ENCODE measurements at regions not wholly inside any gene's neighbourhood (a gene's known extent, or its start where the extent isn't known, plus 50 kb on each side); places are given as distances from the start of the nearest gene placed in this dataset.

DNA sequence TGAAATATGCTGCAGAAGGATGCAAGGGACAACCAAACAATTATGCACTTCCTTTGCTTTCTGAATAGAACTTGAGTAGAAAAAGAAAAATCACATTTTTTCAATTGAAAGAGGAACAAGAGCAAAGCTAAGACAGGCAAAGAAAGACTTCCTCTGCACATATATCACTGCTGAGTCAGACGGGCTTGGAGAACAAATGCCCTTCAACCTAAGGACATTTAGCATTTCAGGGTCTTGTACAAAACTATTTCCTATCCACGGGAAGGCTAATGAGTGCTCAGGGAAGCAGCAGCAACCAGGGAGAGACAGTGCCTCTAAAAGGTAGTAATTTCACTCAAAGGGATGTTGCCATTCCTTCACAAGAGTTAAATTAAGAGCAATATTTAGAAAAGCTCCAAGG lies 570.0 kb upstream of the GCFC2 start:
- ChIA-PET POLR2A (no interaction called here), CTCF (no interaction called here)
- TF ChIP-seq, protein P1, sequence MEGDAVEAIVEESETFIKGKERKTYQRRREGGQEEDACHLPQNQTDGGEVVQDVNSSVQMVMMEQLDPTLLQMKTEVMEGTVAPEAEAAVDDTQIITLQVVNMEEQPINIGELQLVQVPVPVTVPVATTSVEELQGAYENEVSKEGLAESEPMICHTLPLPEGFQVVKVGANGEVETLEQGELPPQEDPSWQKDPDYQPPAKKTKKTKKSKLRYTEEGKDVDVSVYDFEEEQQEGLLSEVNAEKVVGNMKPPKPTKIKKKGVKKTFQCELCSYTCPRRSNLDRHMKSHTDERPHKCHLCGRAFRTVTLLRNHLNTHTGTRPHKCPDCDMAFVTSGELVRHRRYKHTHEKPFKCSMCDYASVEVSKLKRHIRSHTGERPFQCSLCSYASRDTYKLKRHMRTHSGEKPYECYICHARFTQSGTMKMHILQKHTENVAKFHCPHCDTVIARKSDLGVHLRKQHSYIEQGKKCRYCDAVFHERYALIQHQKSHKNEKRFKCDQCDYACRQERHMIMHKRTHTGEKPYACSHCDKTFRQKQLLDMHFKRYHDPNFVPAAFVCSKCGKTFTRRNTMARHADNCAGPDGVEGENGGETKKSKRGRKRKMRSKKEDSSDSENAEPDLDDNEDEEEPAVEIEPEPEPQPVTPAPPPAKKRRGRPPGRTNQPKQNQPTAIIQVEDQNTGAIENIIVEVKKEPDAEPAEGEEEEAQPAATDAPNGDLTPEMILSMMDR (IDR thresholded peaks at IDR 0.05; ENCODE audit: insufficient read depth, low read length, missing control alignments) = no peak
- no peak overlapping the region for H3K4me3 ChIP-seq (ENCODE audit: low read depth, low read length)
- no peak for DNase-seq (ENCODE audit: low read depth, low spot score)

GRCh38 chr2:76279142-76279541 lies 568.4 kb upstream of the GCFC2 start:
- no peak for DNase-seq (ENCODE audit: low read depth, low spot score)
- ChIA-PET POLR2A (no interaction called here), CTCF (no interaction called here)
- TF ChIP-seq, protein P1 (IDR thresholded peaks at IDR 0.05; ENCODE audit: insufficient read depth, low read length, missing control alignments) = no peak
- H3K4me3 ChIP-seq (ENCODE audit: low read depth, low read length) = no peak overlapping the region

GRCh38 chr2:76275788-76276187 lies 565.1 kb upstream of the GCFC2 start:
- H3K4me3 ChIP-seq (ENCODE audit: low read depth, low read length) = no peak overlapping the region
- TF ChIP-seq, protein P1 (IDR thresholded peaks at IDR 0.05; ENCODE audit: insufficient read depth, low read length, missing control alignments) = no peak
- ChIA-PET POLR2A (no interaction called here), CTCF (no interaction called here)
- DNase-seq (ENCODE audit: low read depth, low spot score) = no peak

GRCh38 chr2:76274676-76275075 lies 564.0 kb upstream of the GCFC2 start:
- ChIA-PET CTCF (no interaction called here), POLR2A (no interaction called here)
- H3K4me3 ChIP-seq (ENCODE audit: low read depth, low read length) = no peak overlapping the region
- DNase-seq (ENCODE audit: low read depth, low spot score) = no peak
- TF ChIP-seq, protein P1 (IDR thresholded peaks at IDR 0.05; ENCODE audit: insufficient read depth, low read length, missing control alignments) = no peak

- POLR2A ChIA-PET = no interaction called here
- DNase-seq (ENCODE audit: low read depth, low spot score) = no peak
- H3K4me3 ChIP-seq (ENCODE audit: low read depth, low read length) = no peak overlapping the region
- CTCF ChIA-PET = no interaction called here
- TF ChIP-seq, protein P1 (IDR thresholded peaks at IDR 0.05; ENCODE audit: insufficient read depth, low read length, missing control alignments) = no peak
These were observed 563.4 kb upstream of the GCFC2 start for GRCh38 chr2:76274160-76274559.

- TF ChIP-seq, protein P1 (IDR thresholded peaks at IDR 0.05; ENCODE audit: insufficient read depth, low read length, missing control alignments) = no peak
- POLR2A ChIA-PET = no interaction called here
- CTCF ChIA-PET = no interaction called here
- DNase-seq (ENCODE audit: low read depth, low spot score) = no peak
- no peak overlapping the region for H3K4me3 ChIP-seq (ENCODE audit: low read depth, low read length)
These were observed 559.5 kb upstream of the GCFC2 start for GRCh38 chr2:76270096-76270710.
